A549 (cell line): ENCODE measurements at regions not wholly inside any gene's neighbourhood (a gene's known extent, or its start where the extent isn't known, plus 50 kb on each side); places are given as distances from the start of the nearest gene placed in this dataset.

Experiments
- CTCF ChIP-seq: fragments of >200 bp; sonication (Bioruptor Twin); formaldehyde crosslinking; IDR thresholded peaks from 3 replicates; pipeline ENCODE4 v1.5.1; 2016
- E2F6 ChIP-seq: IDR thresholded peaks from 2 replicates; pipeline ENCODE4 v1.6.1; 2012; ENCODE audit warnings: low read depth, borderline replicate concordance
- ESRRA ChIP-seq: fragments of 150-350 bp; IDR thresholded peaks from 2 replicates; pipeline ENCODE4 v1.6.1; 2014; ENCODE audit warnings: mild to moderate bottlenecking, low read length, borderline replicate concordance
- JUNB ChIP-seq: fragments of >200 bp; sonication (Bioruptor Twin); formaldehyde crosslinking; IDR thresholded peaks from 2 replicates; pipeline ENCODE4 v1.6.1; 2016
- POLR2A ChIP-seq: IDR thresholded peaks from 2 replicates; pipeline ENCODE4 v1.6.1; 2012; ENCODE audit warnings: mild to moderate bottlenecking, low read length
- ZNF302 ChIP-seq: fragments of 250-450 bp; sonication (Bioruptor Pico); IDR thresholded peaks from 2 replicates; pipeline ENCODE4 v1.9.0; 2021; ENCODE audit warnings: inconsistent platforms, mild to moderate bottlenecking, moderate library complexity
- ZSCAN20 ChIP-seq: fragments of 250-450 bp; sonication (Bioruptor Pico); IDR thresholded peaks from 2 replicates; pipeline ENCODE4 v1.8.0; 2022; ENCODE audit warnings: mild to moderate bottlenecking, moderate library complexity
- TF ChIP-seq, protein P1 (sequence below): fragments of 250-450 bp; sonication (Bioruptor Pico); IDR thresholded peaks from 2 replicates; pipeline ENCODE4 v1.5.0; 2021; ENCODE audit warnings: mild to moderate bottlenecking, moderate library complexity, borderline replicate concordance
- TF ChIP-seq, protein P2 (sequence below): IDR thresholded peaks from 2 replicates; pipeline ENCODE4 v1.6.1; 2012

DNA sequence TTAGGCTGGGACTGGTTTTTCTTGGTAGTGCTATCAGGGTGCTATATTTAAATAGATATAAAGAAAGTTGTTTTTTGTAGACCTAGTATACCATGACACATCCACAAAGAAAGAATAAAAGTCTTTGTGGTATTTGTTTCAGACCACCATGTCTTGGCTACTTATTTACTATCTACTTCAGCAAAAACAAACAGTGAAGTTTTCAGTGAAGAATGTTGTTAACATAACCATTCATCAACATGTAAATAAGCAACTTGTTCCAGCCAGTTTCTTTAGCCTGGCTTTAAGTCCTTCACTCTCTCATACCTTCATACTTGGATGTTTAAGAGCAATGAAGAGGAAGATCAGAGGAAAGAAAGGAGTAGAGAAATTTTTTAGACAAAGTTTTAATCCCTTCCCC, 624.1 kb downstream of the CD109 start:
- TF ChIP-seq, protein P1, sequence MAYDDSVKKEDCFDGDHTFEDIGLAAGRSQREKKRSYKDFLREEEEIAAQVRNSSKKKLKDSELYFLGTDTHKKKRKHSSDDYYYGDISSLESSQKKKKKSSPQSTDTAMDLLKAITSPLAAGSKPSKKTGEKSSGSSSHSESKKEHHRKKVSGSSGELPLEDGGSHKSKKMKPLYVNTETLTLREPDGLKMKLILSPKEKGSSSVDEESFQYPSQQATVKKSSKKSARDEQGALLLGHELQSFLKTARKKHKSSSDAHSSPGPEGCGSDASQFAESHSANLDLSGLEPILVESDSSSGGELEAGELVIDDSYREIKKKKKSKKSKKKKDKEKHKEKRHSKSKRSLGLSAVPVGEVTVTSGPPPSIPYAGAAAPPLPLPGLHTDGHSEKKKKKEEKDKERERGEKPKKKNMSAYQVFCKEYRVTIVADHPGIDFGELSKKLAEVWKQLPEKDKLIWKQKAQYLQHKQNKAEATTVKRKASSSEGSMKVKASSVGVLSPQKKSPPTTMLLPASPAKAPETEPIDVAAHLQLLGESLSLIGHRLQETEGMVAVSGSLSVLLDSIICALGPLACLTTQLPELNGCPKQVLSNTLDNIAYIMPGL: no peak
- TF ChIP-seq ZNF302 (CRISPR knock-in tag) (no peak), CTCF (no peak), ESRRA (no peak), POLR2A (no peak), E2F6 (no peak), ZSCAN20 (CRISPR knock-in tag) (no peak), JUNB (no peak)
- TF ChIP-seq, protein P2, sequence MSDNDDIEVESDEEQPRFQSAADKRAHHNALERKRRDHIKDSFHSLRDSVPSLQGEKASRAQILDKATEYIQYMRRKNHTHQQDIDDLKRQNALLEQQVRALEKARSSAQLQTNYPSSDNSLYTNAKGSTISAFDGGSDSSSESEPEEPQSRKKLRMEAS: no peak
